Tibial nerve (tissue), 4 donors: ENCODE measurements at regions not wholly inside any gene's neighbourhood (a gene's known extent, or its start where the extent isn't known, plus 50 kb on each side); places are given as distances from the start of the nearest gene placed in this dataset.

Experiments
- EP300 ChIP-seq, 2 donors: sonication (generic); formaldehyde crosslinking; IDR thresholded peaks; one replicate each; pipeline ENCODE4 v1.6.1; 2017; ENCODE audit warnings: antibody characterized with exemption in 2 of 2, mild to moderate bottlenecking in 1 of 2
- POLR2A ChIP-seq, 2 donors: fragments of 450-650 bp; IDR thresholded peaks; one replicate each; pipeline ENCODE4 v1.6.1; 2017; ENCODE audit warnings: antibody characterized with exemption in 2 of 2, mild to moderate bottlenecking in 2 of 2, moderate library complexity in 2 of 2
- TF ChIP-seq, protein P1 (sequence below), 5 experiments: fragments of 200-600 bp in 3 of 5; fragments of 450-650 bp in 2 of 5; sonication (generic) in 3 of 5; IDR thresholded peaks; one replicate each; pipeline ENCODE4 v1.5.1; 2016 to 2019; ENCODE audit warnings: antibody characterized with exemption in 5 of 5, mild to moderate bottlenecking in 3 of 5, moderate library complexity in 2 of 5

- TF ChIP-seq, protein P1, sequence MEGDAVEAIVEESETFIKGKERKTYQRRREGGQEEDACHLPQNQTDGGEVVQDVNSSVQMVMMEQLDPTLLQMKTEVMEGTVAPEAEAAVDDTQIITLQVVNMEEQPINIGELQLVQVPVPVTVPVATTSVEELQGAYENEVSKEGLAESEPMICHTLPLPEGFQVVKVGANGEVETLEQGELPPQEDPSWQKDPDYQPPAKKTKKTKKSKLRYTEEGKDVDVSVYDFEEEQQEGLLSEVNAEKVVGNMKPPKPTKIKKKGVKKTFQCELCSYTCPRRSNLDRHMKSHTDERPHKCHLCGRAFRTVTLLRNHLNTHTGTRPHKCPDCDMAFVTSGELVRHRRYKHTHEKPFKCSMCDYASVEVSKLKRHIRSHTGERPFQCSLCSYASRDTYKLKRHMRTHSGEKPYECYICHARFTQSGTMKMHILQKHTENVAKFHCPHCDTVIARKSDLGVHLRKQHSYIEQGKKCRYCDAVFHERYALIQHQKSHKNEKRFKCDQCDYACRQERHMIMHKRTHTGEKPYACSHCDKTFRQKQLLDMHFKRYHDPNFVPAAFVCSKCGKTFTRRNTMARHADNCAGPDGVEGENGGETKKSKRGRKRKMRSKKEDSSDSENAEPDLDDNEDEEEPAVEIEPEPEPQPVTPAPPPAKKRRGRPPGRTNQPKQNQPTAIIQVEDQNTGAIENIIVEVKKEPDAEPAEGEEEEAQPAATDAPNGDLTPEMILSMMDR (IDR thresholded peaks at IDR 0.05): no peak
- no peak for TF ChIP-seq POLR2A (IDR thresholded peaks at IDR 0.05)
- TF ChIP-seq EP300 (IDR thresholded peaks at IDR 0.05): no peak
Observed at GRCh38 chr9:1434052-1434767, 384.1 kb downstream of the DMRT2 start.
